ENCODE measurements at regions not wholly inside any gene's neighbourhood (a gene's known extent, or its start where the extent isn't known, plus 50 kb on each side); places are given as distances from the start of the nearest gene placed in this dataset.

- Histone ChIP-seq H3K27ac (ENCODE audit: insufficient read depth, low read length) (no peak overlapping the region), H3K9me1 (ENCODE audit: insufficient read depth, low read length) (no peaks in the 10 kb centered on the region), H3K4ac (ENCODE audit: low read depth, low read length) (no peak overlapping the region), H4K91ac (ENCODE audit: insufficient read depth, low read depth, low read length) (no peak overlapping the region), H2BK15ac (ENCODE audit: low read depth, low read length) (no peak overlapping the region), H3K4me2 (ENCODE audit: low read depth, low read length) (no peak overlapping the region), H4K5ac (ENCODE audit: low read depth, low read length) (no peak overlapping the region), H3K4me1 (ENCODE audit: control insufficient read depth, insufficient read depth, low read length) (no peaks in the 10 kb centered on the region), H2AK9ac (replicated peaks; ENCODE audit: low read depth, low read length, poor library complexity) (no peak overlapping the region), H2BK20ac (ENCODE audit: low read depth, low read length) (no peak overlapping the region), H3K9me3 (ENCODE audit: control insufficient read depth, insufficient read depth, low read length) (peaks cover 14% of the 10 kb centered on the region), H2BK120ac (ENCODE audit: low read depth, low read length) (no peak overlapping the region), H3K36me3 (ENCODE audit: control insufficient read depth, insufficient read depth, low read length) (no peaks in the 10 kb centered on the region), H3K27me3 (ENCODE audit: control insufficient read depth, insufficient read depth, low read length) (no peaks in the 10 kb centered on the region), H3K18ac (ENCODE audit: low read depth, low read length) (no peak overlapping the region), H4K20me1 (ENCODE audit: insufficient read depth, low read length) (no peaks in the 10 kb centered on the region), H2AK5ac (ENCODE audit: low read depth, low read length) (no peak overlapping the region), H2BK5ac (ENCODE audit: low read depth, low read length, poor library complexity, severe bottlenecking) (no peak overlapping the region), H3K4me3 (ENCODE audit: insufficient read depth, low read depth, low read length) (no peak overlapping the region), H3K14ac (replicated peaks; ENCODE audit: low read depth, low read length) (no peak overlapping the region), H4K8ac (ENCODE audit: low read depth in 2 of 2, low read length in 2 of 2) (no peak overlapping the region), H2AFZ (replicated peaks; ENCODE audit: low read length, poor library complexity) (no peak overlapping the region), H3K23ac (ENCODE audit: low read depth, low read length) (no peak overlapping the region), H3K9ac (ENCODE audit: low read depth, low read length) (no peak overlapping the region), H3K56ac (ENCODE audit: extremely low read depth, insufficient read depth, low read length) (no peak overlapping the region), H3K79me1 (ENCODE audit: low read depth in 1 of 2, low read length in 2 of 2) (no peaks in the 10 kb centered on the region)
- WGBS, 2 experiments (ENCODE audit: extremely low coverage in 2 of 2, insufficient read length in 1 of 2): no CpG with 5 or more reads among the region's 7 CpGs
- ChIA-PET POLR2A (ENCODE audit: unreplicated experiment) (no interaction called here), CTCF (no interaction called here)
- no TSS peak for BruUV-seq (replicated peaks)
- DNase-seq (no peak), ATAC-seq (ENCODE audit: low read depth) (no peak)
- in situ Hi-C loops (cut with MboI; ENCODE audit: low sequenced_read_pairs) (no loop called here), dilution Hi-C loops (cut with HindIII; ENCODE audit: low sequenced_read_pairs, unreplicated experiment) (no loop called here), intact Hi-C loops (cut with micrococcal nuclease) (no loop called here)
- no peak for TF ChIP-seq MAZ (IDR thresholded peaks at IDR 0.05; ENCODE audit: borderline replicate concordance, low read depth, low read length)
- TF ChIP-seq, protein P1, sequence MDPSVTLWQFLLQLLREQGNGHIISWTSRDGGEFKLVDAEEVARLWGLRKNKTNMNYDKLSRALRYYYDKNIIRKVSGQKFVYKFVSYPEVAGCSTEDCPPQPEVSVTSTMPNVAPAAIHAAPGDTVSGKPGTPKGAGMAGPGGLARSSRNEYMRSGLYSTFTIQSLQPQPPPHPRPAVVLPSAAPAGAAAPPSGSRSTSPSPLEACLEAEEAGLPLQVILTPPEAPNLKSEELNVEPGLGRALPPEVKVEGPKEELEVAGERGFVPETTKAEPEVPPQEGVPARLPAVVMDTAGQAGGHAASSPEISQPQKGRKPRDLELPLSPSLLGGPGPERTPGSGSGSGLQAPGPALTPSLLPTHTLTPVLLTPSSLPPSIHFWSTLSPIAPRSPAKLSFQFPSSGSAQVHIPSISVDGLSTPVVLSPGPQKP (IDR thresholded peaks at IDR 0.05; ENCODE audit: borderline replicate concordance, low read depth, low read length): no peak
- no peak for TF ChIP-seq POLR2A (IDR thresholded peaks at IDR 0.05; ENCODE audit: low read depth, low read length)
- TF ChIP-seq RFX5 (IDR thresholded peaks at IDR 0.05; ENCODE audit: low read depth, low read length): no peak
- no peak for TF ChIP-seq RAD21 (IDR thresholded peaks at IDR 0.05; ENCODE audit: low read length)
- TF ChIP-seq MXI1 (IDR thresholded peaks at IDR 0.05; ENCODE audit: borderline replicate concordance, low read depth, low read length): no peak
- TF ChIP-seq RCOR1 (IDR thresholded peaks at IDR 0.05; ENCODE audit: insufficient replicate concordance, low read length): no peak
- TF ChIP-seq CHD1 (IDR thresholded peaks at IDR 0.05; ENCODE audit: low read depth, low read length): no peak
- TF ChIP-seq FOS (IDR thresholded peaks at IDR 0.05; ENCODE audit: low read depth, low read length): no peak
- TF ChIP-seq BHLHE40 (IDR thresholded peaks at IDR 0.05; ENCODE audit: low read depth, low read length): no peak
- TF ChIP-seq CEBPB (IDR thresholded peaks at IDR 0.05; ENCODE audit: low read depth, low read length): no peak
Measured at GRCh38 chr7:68421712-68422111, 1176.6 kb upstream of the AUTS2 start.

Data from IMR-90 (cell line).